HepG2 (cell line): ENCODE measurements at regions not wholly inside any gene's neighbourhood (a gene's known extent, or its start where the extent isn't known, plus 50 kb on each side); places are given as distances from the start of the nearest gene placed in this dataset.

Source experiments
- ATAC-seq: fragments of 200-7000 bp; cut with Tn5 transposase; 3 replicates; pipeline ENCODE4 v1.9.1; 2020; ENCODE audit warnings: mild to moderate bottlenecking, moderate library complexity
- BruUV-seq: library from RNA; stranded (reverse); fragments of 400-500 nt; replicated peaks from 2 replicates; lab custom pipeline; 2021; lab: Mats Ljungman, UMichigan
- CTCF ChIA-PET: fragments of 300-600 bp; formaldehyde crosslinking; extraction: SDS; loops from one replicate; lab custom pipeline; 2021; ENCODE audit warnings: low total read pairs, inconsistent platforms, low intra/inter-chr PET ratio; lab: Yijun Ruan, JAX
- POLR2A ChIA-PET: fragments of 350-600 bp; sonication (Branson Sonifier 250); formaldehyde crosslinking; loops from one replicate; lab custom pipeline; 2020; ENCODE audit warnings: antibody characterized with exemption, inconsistent platforms; lab: Yijun Ruan, JAX
- DNase-seq: peaks from one replicate; pipeline ENCODE4 v3.0.0-alpha.2; 2015; ENCODE audit warnings: low spot score
- FAIRE-seq: peaks from 3 replicates; lab custom pipeline; 2011; peaks lifted over from hg19 to GRCh38; lab: Jason Lieb, UNC
- H2AFZ ChIP-seq: one replicate; pipeline ENCODE4 v1.6.1; 2011; ENCODE audit warnings: low read length, inconsistent platforms
- H3K27ac ChIP-seq: fragments of 300-600 bp; 3 replicates; pipeline ENCODE4 v1.8.0; 2011; ENCODE audit warnings: mixed run types, mild to moderate bottlenecking, mixed read lengths, low read length, inconsistent platforms; ENCODE audit not compliant: insufficient read depth; ENCODE audit errors: extremely low read length
- H3K27me3 ChIP-seq, 2 experiments: fragments of 200-600 bp in 1 of 2; 2 replicates in 1 of 2; 3 replicates in 1 of 2; pipeline versions ENCODE4 v1.6.0 to v1.8.0; 2011; ENCODE audit warnings: low read length in 2 of 2, mild to moderate bottlenecking in 2 of 2, moderate library complexity in 2 of 2, inconsistent platforms in 1 of 2; ENCODE audit not compliant: insufficient read depth in 2 of 2, control insufficient read depth in 1 of 2
- H3K36me3 ChIP-seq, 2 experiments: fragments of 200-600 bp in 1 of 2; replicated peaks in 1 of 2; 2 replicates in 1 of 2; 3 replicates in 1 of 2; pipeline versions ENCODE4 v1.5.1 to v1.8.0; 2011; ENCODE audit warnings: low read length in 2 of 2, inconsistent platforms in 1 of 2; ENCODE audit not compliant: insufficient read depth in 2 of 2, control insufficient read depth in 1 of 2
- H3K4me1 ChIP-seq: 2 replicates; pipeline ENCODE4 v1.5.1; 2012; ENCODE audit warnings: low read length, inconsistent platforms; ENCODE audit not compliant: insufficient read depth
- H3K4me2 ChIP-seq: 2 replicates; pipeline ENCODE4 v1.6.0; 2011; ENCODE audit warnings: low read depth, low read length, inconsistent platforms
- H3K4me3 ChIP-seq, 3 experiments: fragments of 200-600 bp in 1 of 3; sonication (generic), shearing (Covaris generic) in 1 of 3; replicated peaks in 1 of 3; 2 replicates each; pipeline ENCODE4 v1.5.1; 2011 to 2016; ENCODE audit warnings: low read length in 3 of 3, inconsistent platforms in 2 of 3, low read depth in 2 of 3, mild to moderate bottlenecking in 2 of 3, control low read depth in 1 of 3, mixed read lengths in 1 of 3; ENCODE audit not compliant: insufficient read depth in 1 of 3
- H3K79me2 ChIP-seq: one replicate; pipeline ENCODE4 v1.6.1; 2011; ENCODE audit warnings: low read length, inconsistent platforms; ENCODE audit not compliant: insufficient read depth
- H3K9ac ChIP-seq: 2 replicates; pipeline ENCODE4 v1.6.0; 2011; ENCODE audit warnings: mild to moderate bottlenecking, low read depth, low read length, inconsistent platforms; ENCODE audit not compliant: insufficient read depth
- H3K9me3 ChIP-seq: 2 replicates; pipeline ENCODE4 v1.5.1; 2012; ENCODE audit warnings: mild to moderate bottlenecking, low read length
- H4K20me1 ChIP-seq: 2 replicates; pipeline ENCODE4 v1.6.0; 2011; ENCODE audit warnings: inconsistent platforms, mild to moderate bottlenecking, low read length, moderate library complexity; ENCODE audit not compliant: insufficient read depth
- CCDC6 ChIP-seq: sonication (generic); formaldehyde crosslinking; IDR thresholded peaks from 2 replicates; pipeline ENCODE4 v1.8.1; 2022; ENCODE audit warnings: mild to moderate bottlenecking, missing genetic modification reagents, moderate library complexity
- CENPX ChIP-seq: sonication (generic); formaldehyde crosslinking; IDR thresholded peaks from 2 replicates; pipeline ENCODE4 v1.9.0; 2021; ENCODE audit warnings: mild to moderate bottlenecking, missing genetic modification reagents, moderate library complexity
- FOSL2 ChIP-seq: sonication (generic); formaldehyde crosslinking; IDR thresholded peaks from 2 replicates; pipeline ENCODE4 v1.4.0; 2020; ENCODE audit warnings: missing genetic modification reagents
- PRPF4 ChIP-seq: fragments of 200-400 bp; formaldehyde crosslinking; IDR thresholded peaks from 2 replicates; pipeline ENCODE4 v1.6.1; 2016; ENCODE audit warnings: low read length, low read depth; ENCODE audit not compliant: poor library complexity, severe bottlenecking
- ZNF383 ChIP-seq: sonication (generic); formaldehyde crosslinking; IDR thresholded peaks from 2 replicates; pipeline ENCODE4 v1.4.0; 2020; ENCODE audit warnings: missing genetic modification reagents, mild to moderate bottlenecking, borderline replicate concordance
- ZNF501 ChIP-seq: sonication (generic); formaldehyde crosslinking; IDR thresholded peaks from 2 replicates; pipeline ENCODE4 v1.5.1; 2020; ENCODE audit warnings: mild to moderate bottlenecking, moderate library complexity, missing genetic modification reagents
- WGBS: methylation state at CpG from one replicate; pipeline ENCODE4 v1.1.6; 2017; ENCODE audit warnings: low lambda C conversion rate; 5-methylcytosine and 5-hydroxymethylcytosine counted together
- in situ Hi-C: cut with HindIII; loops from 2 replicates; pipeline ENCODE4 v1.10.0; 2017; ENCODE audit warnings: low pct_unique_long_range_greater_than_20kb; ENCODE audit not compliant: extremely low pct_ligation_motif_present
- intact Hi-C: fragments of 100-400 bp; cut with micrococcal nuclease; formaldehyde crosslinking; loops from one replicate; pipeline ENCODE4 v1.10.0; 2022; ENCODE audit not compliant: unreplicated experiment
- TF ChIP-seq, protein P1 (sequence below): IDR thresholded peaks from 2 replicates; pipeline ENCODE4 v1.6.1; 2016
- TF ChIP-seq, protein P2 (sequence below): sonication (generic); formaldehyde crosslinking; IDR thresholded peaks from 2 replicates; pipeline ENCODE4 v1.4.0; 2020; ENCODE audit warnings: missing genetic modification reagents
- TF ChIP-seq, protein P3 (sequence below): IDR thresholded peaks from 2 replicates; pipeline ENCODE4 v1.6.1; 2016; ENCODE audit warnings: control low read depth
- TF ChIP-seq, protein P4 (sequence below): sonication (generic); formaldehyde crosslinking; IDR thresholded peaks from 2 replicates; pipeline ENCODE4 v1.4.0; 2020; ENCODE audit warnings: mild to moderate bottlenecking, low read depth, missing genetic modification reagents
- TF ChIP-seq, protein P5 (sequence below): sonication (generic); formaldehyde crosslinking; IDR thresholded peaks from 2 replicates; pipeline ENCODE4 v1.4.0; 2020; ENCODE audit warnings: mild to moderate bottlenecking, low read depth, missing genetic modification reagents

DNA sequence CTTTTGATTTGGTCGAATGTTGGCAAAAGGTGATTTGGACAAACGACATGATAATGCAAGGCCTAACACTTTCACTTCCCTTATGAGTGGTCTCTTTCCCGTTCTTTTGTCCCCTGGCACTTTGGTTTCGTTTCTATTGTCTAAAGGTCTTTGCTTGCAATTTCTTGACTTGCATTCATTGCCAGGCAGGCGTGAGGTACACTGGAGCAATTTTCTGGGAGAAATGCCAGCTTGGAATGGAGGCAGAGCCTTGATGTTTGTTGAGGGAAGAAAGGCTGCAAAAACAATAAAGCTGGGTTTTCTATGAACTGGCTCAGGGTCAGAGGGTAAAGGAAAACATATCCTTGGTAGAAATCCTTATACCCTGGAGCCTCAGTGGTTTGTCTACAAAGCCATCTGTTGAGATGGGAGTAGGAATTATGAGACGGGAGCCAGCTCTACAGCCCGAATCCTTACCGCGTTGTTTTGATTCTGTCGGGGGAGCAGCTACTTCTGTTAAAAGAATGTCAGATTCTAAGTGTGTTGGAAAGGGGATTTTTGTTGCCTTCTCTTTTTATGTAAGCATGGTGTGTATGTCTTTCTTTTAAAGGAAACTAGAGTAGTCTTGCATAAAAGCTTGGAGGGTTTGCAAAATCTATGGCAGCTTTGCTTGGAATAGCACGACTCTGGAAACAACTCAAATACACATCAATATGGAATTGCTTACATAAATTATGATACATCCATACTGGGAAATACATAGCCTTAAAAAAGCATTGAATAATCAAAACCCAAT, 158.9 kb downstream of the RMI1 start:
- H3K79me2 ChIP-seq, result no peaks in the 10 kb centered on the region
- in situ Hi-C loops, result loop anchor here (10.0 kb wide), 1 partner anchor 55 kb away; no protein-coding TSS in a partner anchor
- FAIRE-seq (no peak), DNase-seq (no peak), ATAC-seq (no peak)
- no peaks in the 10 kb centered on the region for H3K36me3 ChIP-seq
- POLR2A ChIA-PET, result no interaction called here
- no peak overlapping the region for H3K27ac ChIP-seq
- intact Hi-C loops, result no loop called here
- no peaks in the 10 kb centered on the region for H4K20me1 ChIP-seq
- H3K9me3 ChIP-seq, result no peaks in the 10 kb centered on the region
- H3K27me3 ChIP-seq, result peaks cover 0 to 13% of the 10 kb centered on the region in 2 experiments; a peak in 1 of 5 replicates
- CTCF ChIA-PET, result no interaction called here
- no TSS peak for BruUV-seq
- TF ChIP-seq CCDC6 (CRISPR knock-in tag), result no peak
- TF ChIP-seq, protein P1, sequence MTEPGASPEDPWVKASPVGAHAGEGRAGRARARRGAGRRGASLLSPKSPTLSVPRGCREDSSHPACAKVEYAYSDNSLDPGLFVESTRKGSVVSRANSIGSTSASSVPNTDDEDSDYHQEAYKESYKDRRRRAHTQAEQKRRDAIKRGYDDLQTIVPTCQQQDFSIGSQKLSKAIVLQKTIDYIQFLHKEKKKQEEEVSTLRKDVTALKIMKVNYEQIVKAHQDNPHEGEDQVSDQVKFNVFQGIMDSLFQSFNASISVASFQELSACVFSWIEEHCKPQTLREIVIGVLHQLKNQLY, result no peak
- TF ChIP-seq, protein P2, sequence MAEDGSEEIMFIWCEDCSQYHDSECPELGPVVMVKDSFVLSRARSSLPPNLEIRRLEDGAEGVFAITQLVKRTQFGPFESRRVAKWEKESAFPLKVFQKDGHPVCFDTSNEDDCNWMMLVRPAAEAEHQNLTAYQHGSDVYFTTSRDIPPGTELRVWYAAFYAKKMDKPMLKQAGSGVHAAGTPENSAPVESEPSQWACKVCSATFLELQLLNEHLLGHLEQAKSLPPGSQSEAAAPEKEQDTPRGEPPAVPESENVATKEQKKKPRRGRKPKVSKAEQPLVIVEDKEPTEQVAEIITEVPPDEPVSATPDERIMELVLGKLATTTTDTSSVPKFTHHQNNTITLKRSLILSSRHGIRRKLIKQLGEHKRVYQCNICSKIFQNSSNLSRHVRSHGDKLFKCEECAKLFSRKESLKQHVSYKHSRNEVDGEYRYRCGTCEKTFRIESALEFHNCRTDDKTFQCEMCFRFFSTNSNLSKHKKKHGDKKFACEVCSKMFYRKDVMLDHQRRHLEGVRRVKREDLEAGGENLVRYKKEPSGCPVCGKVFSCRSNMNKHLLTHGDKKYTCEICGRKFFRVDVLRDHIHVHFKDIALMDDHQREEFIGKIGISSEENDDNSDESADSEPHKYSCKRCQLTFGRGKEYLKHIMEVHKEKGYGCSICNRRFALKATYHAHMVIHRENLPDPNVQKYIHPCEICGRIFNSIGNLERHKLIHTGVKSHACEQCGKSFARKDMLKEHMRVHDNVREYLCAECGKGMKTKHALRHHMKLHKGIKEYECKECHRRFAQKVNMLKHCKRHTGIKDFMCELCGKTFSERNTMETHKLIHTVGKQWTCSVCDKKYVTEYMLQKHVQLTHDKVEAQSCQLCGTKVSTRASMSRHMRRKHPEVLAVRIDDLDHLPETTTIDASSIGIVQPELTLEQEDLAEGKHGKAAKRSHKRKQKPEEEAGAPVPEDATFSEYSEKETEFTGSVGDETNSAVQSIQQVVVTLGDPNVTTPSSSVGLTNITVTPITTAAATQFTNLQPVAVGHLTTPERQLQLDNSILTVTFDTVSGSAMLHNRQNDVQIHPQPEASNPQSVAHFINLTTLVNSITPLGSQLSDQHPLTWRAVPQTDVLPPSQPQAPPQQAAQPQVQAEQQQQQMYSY (CRISPR knock-in tag), result no peak
- TF ChIP-seq, protein P3, sequence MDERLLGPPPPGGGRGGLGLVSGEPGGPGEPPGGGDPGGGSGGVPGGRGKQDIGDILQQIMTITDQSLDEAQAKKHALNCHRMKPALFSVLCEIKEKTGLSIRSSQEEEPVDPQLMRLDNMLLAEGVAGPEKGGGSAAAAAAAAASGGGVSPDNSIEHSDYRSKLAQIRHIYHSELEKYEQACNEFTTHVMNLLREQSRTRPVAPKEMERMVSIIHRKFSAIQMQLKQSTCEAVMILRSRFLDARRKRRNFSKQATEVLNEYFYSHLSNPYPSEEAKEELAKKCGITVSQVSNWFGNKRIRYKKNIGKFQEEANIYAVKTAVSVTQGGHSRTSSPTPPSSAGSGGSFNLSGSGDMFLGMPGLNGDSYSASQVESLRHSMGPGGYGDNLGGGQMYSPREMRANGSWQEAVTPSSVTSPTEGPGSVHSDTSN (CRISPR knock-in tag), result no peak
- no peak for TF ChIP-seq ZNF383 (CRISPR knock-in tag)
- TF ChIP-seq, protein P4, sequence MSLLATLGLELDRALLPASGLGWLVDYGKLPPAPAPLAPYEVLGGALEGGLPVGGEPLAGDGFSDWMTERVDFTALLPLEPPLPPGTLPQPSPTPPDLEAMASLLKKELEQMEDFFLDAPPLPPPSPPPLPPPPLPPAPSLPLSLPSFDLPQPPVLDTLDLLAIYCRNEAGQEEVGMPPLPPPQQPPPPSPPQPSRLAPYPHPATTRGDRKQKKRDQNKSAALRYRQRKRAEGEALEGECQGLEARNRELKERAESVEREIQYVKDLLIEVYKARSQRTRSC (CRISPR knock-in tag), result no peak
- TF ChIP-seq PRPF4, result no peak
- no peak for TF ChIP-seq FOSL2 (CRISPR knock-in tag)
- TF ChIP-seq CENPX (CRISPR knock-in tag), result no peak
- TF ChIP-seq, protein P5, sequence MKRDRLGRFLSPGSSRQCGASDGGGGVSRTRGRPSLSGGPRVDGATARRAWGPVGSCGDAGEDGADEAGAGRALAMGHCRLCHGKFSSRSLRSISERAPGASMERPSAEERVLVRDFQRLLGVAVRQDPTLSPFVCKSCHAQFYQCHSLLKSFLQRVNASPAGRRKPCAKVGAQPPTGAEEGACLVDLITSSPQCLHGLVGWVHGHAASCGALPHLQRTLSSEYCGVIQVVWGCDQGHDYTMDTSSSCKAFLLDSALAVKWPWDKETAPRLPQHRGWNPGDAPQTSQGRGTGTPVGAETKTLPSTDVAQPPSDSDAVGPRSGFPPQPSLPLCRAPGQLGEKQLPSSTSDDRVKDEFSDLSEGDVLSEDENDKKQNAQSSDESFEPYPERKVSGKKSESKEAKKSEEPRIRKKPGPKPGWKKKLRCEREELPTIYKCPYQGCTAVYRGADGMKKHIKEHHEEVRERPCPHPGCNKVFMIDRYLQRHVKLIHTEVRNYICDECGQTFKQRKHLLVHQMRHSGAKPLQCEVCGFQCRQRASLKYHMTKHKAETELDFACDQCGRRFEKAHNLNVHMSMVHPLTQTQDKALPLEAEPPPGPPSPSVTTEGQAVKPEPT, result no peak
- TF ChIP-seq ZNF501 (CRISPR knock-in tag), result no peak
- H3K4me2 ChIP-seq, result no peak overlapping the region
- no peaks in the 10 kb centered on the region for H3K4me1 ChIP-seq
- no peak overlapping the region for H3K4me3 ChIP-seq
- H3K9ac ChIP-seq, result no peak overlapping the region
- no peak overlapping the region for H2AFZ ChIP-seq
- 28% methylated on average over 11 of the region's 11 CpGs for WGBS
